ENCODE measurements at regions not wholly inside any gene's neighbourhood (a gene's known extent, or its start where the extent isn't known, plus 50 kb on each side); places are given as distances from the start of the nearest gene placed in this dataset.

DNA sequence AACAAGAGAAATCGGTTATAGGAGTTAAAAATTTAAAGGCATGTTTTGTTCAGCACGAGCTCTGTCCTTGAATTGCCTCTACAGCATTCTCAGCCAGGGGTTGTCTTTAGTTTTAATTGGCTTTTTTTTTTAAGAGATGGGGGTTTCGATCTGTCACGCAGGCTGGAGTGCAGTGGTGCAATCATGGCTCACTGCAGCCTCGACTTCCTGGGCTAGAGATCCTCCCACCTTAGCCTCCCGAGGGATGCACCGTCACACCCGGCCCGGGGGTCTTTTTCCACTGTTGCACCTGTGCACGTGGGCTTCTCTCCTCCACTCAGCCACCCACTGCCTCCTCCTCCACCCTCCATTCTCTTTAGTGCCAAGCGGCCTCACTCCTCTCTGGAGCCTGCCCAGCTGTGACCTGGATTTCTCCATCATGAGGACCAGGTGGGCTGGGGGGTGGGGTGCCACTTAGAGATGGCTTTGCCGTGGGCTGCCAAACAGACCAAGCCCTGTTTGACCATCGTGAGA, 106.8 kb upstream of the SEC14L1 start:
- POLR2A ChIA-PET: no interaction called here
- TF ChIP-seq, protein P1, sequence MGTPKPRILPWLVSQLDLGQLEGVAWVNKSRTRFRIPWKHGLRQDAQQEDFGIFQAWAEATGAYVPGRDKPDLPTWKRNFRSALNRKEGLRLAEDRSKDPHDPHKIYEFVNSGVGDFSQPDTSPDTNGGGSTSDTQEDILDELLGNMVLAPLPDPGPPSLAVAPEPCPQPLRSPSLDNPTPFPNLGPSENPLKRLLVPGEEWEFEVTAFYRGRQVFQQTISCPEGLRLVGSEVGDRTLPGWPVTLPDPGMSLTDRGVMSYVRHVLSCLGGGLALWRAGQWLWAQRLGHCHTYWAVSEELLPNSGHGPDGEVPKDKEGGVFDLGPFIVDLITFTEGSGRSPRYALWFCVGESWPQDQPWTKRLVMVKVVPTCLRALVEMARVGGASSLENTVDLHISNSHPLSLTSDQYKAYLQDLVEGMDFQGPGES (IDR thresholded peaks at IDR 0.05; ENCODE audit: low read depth, low read length): no peak
- TF ChIP-seq, protein P2, sequence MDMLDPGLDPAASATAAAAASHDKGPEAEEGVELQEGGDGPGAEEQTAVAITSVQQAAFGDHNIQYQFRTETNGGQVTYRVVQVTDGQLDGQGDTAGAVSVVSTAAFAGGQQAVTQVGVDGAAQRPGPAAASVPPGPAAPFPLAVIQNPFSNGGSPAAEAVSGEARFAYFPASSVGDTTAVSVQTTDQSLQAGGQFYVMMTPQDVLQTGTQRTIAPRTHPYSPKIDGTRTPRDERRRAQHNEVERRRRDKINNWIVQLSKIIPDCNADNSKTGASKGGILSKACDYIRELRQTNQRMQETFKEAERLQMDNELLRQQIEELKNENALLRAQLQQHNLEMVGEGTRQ (IDR thresholded peaks at IDR 0.05; ENCODE audit: borderline replicate concordance, low read depth, low read length): no peak
- TF ChIP-seq FOXM1 (IDR thresholded peaks at IDR 0.05; ENCODE audit: low read depth) (no peak), RCOR1 (IDR thresholded peaks at IDR 0.05; ENCODE audit: low read length) (no peak), SIN3A (IDR thresholded peaks at IDR 0.05; ENCODE audit: borderline replicate concordance, low read depth, low read length) (no peak), EP300 (IDR thresholded peaks at IDR 0.05; ENCODE audit: borderline replicate concordance in 1 of 2, low read depth in 1 of 2, low read length in 1 of 2) (no peak), FOSL2 (IDR thresholded peaks at IDR 0.05; ENCODE audit: borderline replicate concordance, low read depth) (no peak), TAF1 (IDR thresholded peaks at IDR 0.05; ENCODE audit: borderline replicate concordance, low read depth, low read length) (no peak), NRF1 (IDR thresholded peaks at IDR 0.05; ENCODE audit: low read depth, low read length) (no peak), YY1 (IDR thresholded peaks at IDR 0.05; ENCODE audit: low read depth) (no peak), TEAD4 (IDR thresholded peaks at IDR 0.05; ENCODE audit: borderline replicate concordance, insufficient read depth) (no peak), RXRA (IDR thresholded peaks at IDR 0.05; ENCODE audit: borderline replicate concordance, low read depth) (no peak), SMC3 (IDR thresholded peaks at IDR 0.05; ENCODE audit: low read depth, low read length) (no peak)
- TF ChIP-seq, protein P3, sequence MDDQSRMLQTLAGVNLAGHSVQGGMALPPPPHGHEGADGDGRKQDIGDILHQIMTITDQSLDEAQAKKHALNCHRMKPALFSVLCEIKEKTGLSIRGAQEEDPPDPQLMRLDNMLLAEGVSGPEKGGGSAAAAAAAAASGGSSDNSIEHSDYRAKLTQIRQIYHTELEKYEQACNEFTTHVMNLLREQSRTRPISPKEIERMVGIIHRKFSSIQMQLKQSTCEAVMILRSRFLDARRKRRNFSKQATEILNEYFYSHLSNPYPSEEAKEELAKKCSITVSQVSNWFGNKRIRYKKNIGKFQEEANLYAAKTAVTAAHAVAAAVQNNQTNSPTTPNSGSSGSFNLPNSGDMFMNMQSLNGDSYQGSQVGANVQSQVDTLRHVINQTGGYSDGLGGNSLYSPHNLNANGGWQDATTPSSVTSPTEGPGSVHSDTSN (IDR thresholded peaks at IDR 0.05): no peak
- TF ChIP-seq, protein P4, sequence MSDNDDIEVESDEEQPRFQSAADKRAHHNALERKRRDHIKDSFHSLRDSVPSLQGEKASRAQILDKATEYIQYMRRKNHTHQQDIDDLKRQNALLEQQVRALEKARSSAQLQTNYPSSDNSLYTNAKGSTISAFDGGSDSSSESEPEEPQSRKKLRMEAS (IDR thresholded peaks at IDR 0.05; ENCODE audit: low read depth): no peak

More for the DNA sequence above, 106.8 kb upstream of the SEC14L1 start:
- peaks cover 42% of the 10 kb centered on the region for H3K27me3 ChIP-seq (ENCODE audit: insufficient read depth)
- H3K4me2 ChIP-seq: no peak overlapping the region
- H4K20me1 ChIP-seq (ENCODE audit: insufficient read depth): no peaks in the 10 kb centered on the region
- peaks cover 0 to 16% of the 10 kb centered on the region in 2 experiments; a peak in 2 of 4 replicates for H3K4me1 ChIP-seq (ENCODE audit: control insufficient read depth in 1 of 2, insufficient read depth in 2 of 2, low read depth in 1 of 2, low read length in 1 of 2)
- H3K9ac ChIP-seq: no peak overlapping the region
- H2AFZ ChIP-seq (ENCODE audit: low read depth): no peak overlapping the region
- WGBS (ENCODE audit: low lambda C conversion rate): 55% methylated on average over 13 of the region's 13 CpGs
- H3K36me3 ChIP-seq (replicated peaks in 1 of 2; ENCODE audit: control insufficient read depth in 1 of 2, insufficient read depth in 2 of 2, low read length in 1 of 2): no peaks in the 10 kb centered on the region
- no peak overlapping the region for H3K4me3 ChIP-seq (ENCODE audit: low read depth in 2 of 2, low read length in 1 of 2)
- CTCF ChIA-PET: interaction anchor here (0.9 to 18.1 kb wide), 7 partner anchors 17 to 166 kb away, joined by 3 to 252 read pairs (median 5); partner anchors contain the start of gene MGAT5B
- no peaks in the 10 kb centered on the region for H3F3A ChIP-seq (replicated peaks; ENCODE audit: insufficient read depth)
- H3K27ac ChIP-seq (ENCODE audit: low read depth in 2 of 2, low read length in 1 of 2): no peak overlapping the region
- H3K79me2 ChIP-seq (ENCODE audit: insufficient read depth): no peaks in the 10 kb centered on the region
- no peaks in the 10 kb centered on the region for H3K9me3 ChIP-seq
- H3K9me2 ChIP-seq: no peaks in the 10 kb centered on the region
- no peak for DNase-seq
